Heart right ventricle (tissue), 16 donors: ENCODE measurements at regions not wholly inside any gene's neighbourhood (a gene's known extent, or its start where the extent isn't known, plus 50 kb on each side); places are given as distances from the start of the nearest gene placed in this dataset.

Experiments
- ATAC-seq, 8 donors: fragments of 200-7000 bp; cut with Tn5 transposase; one replicate each; pipeline ENCODE4 v1.9.1; 2020; ENCODE audit warnings: mild to moderate bottlenecking in 8 of 8, moderate library complexity in 8 of 8, moderate number of reproducible peaks in 1 of 8
- DNase-seq, 2 donors: peaks; one replicate each; pipeline ENCODE4 v3.0.0-alpha.2; 2020
- H3K27ac ChIP-seq, 10 donors: fragments of 200-600 bp; sonication (generic) in 2 of 10; one replicate each; pipeline versions ENCODE4 v1.5.0 to v1.8.0; 2020 to 2022; ENCODE audit warnings: mild to moderate bottlenecking in 3 of 10
- H3K27me3 ChIP-seq, 7 donors: fragments of 200-600 bp; one replicate each; pipeline ENCODE4 v1.8.0; 2021 to 2022; ENCODE audit warnings: mild to moderate bottlenecking in 2 of 7
- H3K36me3 ChIP-seq, 9 donors: fragments of 200-600 bp; sonication (generic) in 1 of 9; one replicate each; pipeline versions ENCODE4 v1.5.0 to v1.8.0; 2020 to 2022; ENCODE audit warnings: mild to moderate bottlenecking in 2 of 9
- H3K4me1 ChIP-seq, 9 donors: fragments of 200-600 bp; sonication (generic) in 1 of 9; one replicate each; pipeline versions ENCODE4 v1.5.0 to v1.8.0; 2020 to 2022; ENCODE audit warnings: mild to moderate bottlenecking in 4 of 9
- H3K4me3 ChIP-seq, 10 donors: fragments of 200-600 bp; sonication (generic) in 2 of 10; one replicate each; pipeline versions ENCODE4 v1.5.0 to v1.8.0; 2020 to 2022; ENCODE audit warnings: mild to moderate bottlenecking in 7 of 10, moderate library complexity in 2 of 10
- H3K9me3 ChIP-seq, 11 donors: fragments of 200-600 bp in 10 of 11; sonication (generic) in 2 of 11; one replicate each; pipeline versions ENCODE4 v1.5.0 to v1.8.0; 2013 to 2022; ENCODE audit warnings: mild to moderate bottlenecking in 2 of 11, control low read depth in 1 of 11, moderate library complexity in 1 of 11
- CTCF ChIP-seq, 9 donors: fragments of 200-600 bp; sonication (generic) in 2 of 9; IDR thresholded peaks; one replicate each; pipeline versions ENCODE4 v1.5.0 to v1.8.0; 2021 to 2022; ENCODE audit warnings: antibody characterized with exemption in 9 of 9, mild to moderate bottlenecking in 5 of 9, moderate library complexity in 1 of 9
- WGBS, 2 donors: extraction: QIAGEN DNeasy Blood & Tissue Kit; methylation state at CpG; one replicate each; pipeline ENCODE4 v1.1.7; 2013; ENCODE audit warnings: inconsistent platforms in 1 of 2; 5-methylcytosine and 5-hydroxymethylcytosine counted together
- intact Hi-C, 10 donors: fragments of 100-400 bp; cut with DNase I; formaldehyde crosslinking; loops; one replicate each; pipeline versions ENCODE4 v1.11.1 to v1.14.2; 2022
- donor health status: Arrhythmogenic right ventricular cardiomyopathy.
- donor health status: ischemic (EF 13 %, LVEDD 7.1; RV severe dilation, severe dysfunction).
- donor health status: healthy with polysubstance abuse.
- donor health status: DM: no; HTN: yes; CAD: no.
- donor health status: DM: no; HTN: no; CAD: no.
- donor health status: ischemic (EF 25% LVEDD 6.9; RV normal size, moderate dysfunction).
- donor health status: ischemic (EF 25% LVEDD 5.7; RV mildly dilated, moderate dysfunction).
- donor health status: healthy.
- donor health status: DM: yes; HTN: yes; CAD: no.
- donor health status: Ischemic cardiomyopathy.
- donor health status: ischemic (EF 35%, LVEDD 5.7; RV mildly dilated, moderate dysfunction).
- donor health status: nonischemic (EF 11% LVEDD 7.7; RV severe dilation, severe dysfunction).
- donor health status: DM: yes; HTN: yes; CAD: no.
- donor health status: PGD.
- donor health status: ischemic (EF 29% LVEDD 5.4; RV normal size, mild dysfunction).
- donor health status: nonischemic (EF 23%, LVEDD 6.1; RV moderate dilation, normal function).

DNA sequence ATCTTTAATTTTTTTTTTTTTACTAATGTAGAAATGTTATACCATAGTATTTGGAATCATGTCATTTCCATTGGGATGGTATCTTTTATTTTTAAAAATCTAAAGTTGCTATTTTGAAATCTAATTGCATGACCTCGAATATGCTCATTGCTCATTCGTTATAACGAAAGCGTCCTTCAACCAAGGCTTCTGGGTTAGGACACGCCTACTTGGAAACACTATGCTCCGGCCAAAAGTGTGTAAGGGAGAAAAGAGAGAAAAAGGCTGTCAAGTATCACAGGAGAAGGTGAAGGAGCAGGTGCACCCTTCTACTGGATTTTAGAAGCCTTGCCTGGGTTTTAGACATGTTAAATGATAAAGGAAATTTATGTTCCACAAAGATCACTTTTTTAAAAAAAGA lies 465.9 kb upstream of the ID2 start:
- WGBS, 2 donors: 77 to 84% methylated on average over 6 of the region's 6 CpGs
- TF ChIP-seq CTCF (IDR thresholded peaks at IDR 0.05): no peak
- intact Hi-C loops: no loop called here
- no peaks in the 10 kb centered on the region for H3K27me3 ChIP-seq
- no peaks in the 10 kb centered on the region for H3K9me3 ChIP-seq
- no peaks in the 10 kb centered on the region for H3K36me3 ChIP-seq
- H3K27ac ChIP-seq: no peak overlapping the region
- DNase-seq (no peak), ATAC-seq (no peak)
- no peak overlapping the region for H3K4me3 ChIP-seq
- H3K4me1 ChIP-seq: peaks cover 0 to 22% (median 5%) of the 10 kb centered on the region in 9 donors

DNA sequence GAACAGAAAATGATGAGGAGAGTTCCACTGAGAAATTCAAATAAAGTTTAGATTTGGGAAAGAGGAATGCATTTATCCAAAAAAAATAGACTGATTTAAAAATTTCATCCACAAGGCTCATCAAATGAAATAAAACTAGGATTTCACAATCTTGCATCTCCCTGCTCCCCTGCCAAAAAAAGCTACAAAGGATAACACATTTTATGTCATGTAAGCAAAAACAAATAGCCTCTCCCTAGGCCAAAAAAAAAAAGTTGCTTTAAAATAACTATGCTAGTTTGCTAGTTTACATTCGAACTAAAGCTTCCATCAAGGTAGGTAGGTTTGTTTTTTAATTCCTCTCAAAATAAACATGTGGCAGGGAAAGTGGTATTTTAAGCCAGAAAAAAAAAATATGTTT lies 465.5 kb upstream of the ID2 start:
- Histone ChIP-seq H3K27ac (no peak overlapping the region), H3K27me3 (no peaks in the 10 kb centered on the region), H3K36me3 (no peaks in the 10 kb centered on the region), H3K4me3 (no peak overlapping the region), H3K9me3 (no peaks in the 10 kb centered on the region), H3K4me1 (peaks cover 0 to 22% (median 5%) of the 10 kb centered on the region in 9 donors)
- no peak for TF ChIP-seq CTCF (IDR thresholded peaks at IDR 0.05)
- ATAC-seq (no peak), DNase-seq (no peak)
- intact Hi-C loops: no loop called here
- WGBS, 2 donors: 71 to 80% methylated on average over 1 of the region's 1 CpG

DNA sequence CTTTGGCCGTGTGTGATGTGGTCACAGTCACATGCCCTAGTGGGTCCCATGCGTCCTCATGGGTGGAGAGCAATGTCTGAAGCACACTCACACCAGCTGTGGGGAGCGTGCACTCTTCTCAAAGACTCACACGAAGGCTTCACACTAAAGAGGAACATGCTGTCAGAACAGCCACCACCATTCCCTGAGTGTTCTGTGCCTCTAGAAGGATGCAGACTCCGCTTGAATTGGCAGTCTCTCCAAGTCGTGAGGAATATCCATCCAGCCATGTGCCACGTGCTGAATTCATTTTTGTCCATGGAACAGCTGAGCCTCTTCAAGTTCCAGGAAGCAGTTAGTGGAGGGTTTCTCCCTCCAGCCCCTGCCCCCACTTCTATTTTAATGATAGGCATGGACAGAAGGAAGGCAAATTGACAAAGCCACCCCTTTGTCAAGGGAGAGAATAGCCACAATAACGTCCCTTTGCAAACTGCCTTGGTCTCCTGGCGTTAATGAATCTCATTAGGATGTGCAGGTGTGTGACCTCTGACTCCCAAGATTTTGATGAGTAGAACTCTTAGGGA lies 464.3 kb upstream of the ID2 start:
- Histone ChIP-seq H3K9me3 (no peaks in the 10 kb centered on the region), H3K27ac (no peak overlapping the region), H3K36me3 (no peaks in the 10 kb centered on the region), H3K4me3 (no peak overlapping the region), H3K4me1 (peaks cover 0 to 22% (median 6%) of the 10 kb centered on the region in 9 donors), H3K27me3 (no peaks in the 10 kb centered on the region)
- 62 to 71% methylated on average over 9 of the region's 9 CpGs for WGBS, 2 donors
- intact Hi-C loops: no loop called here
- TF ChIP-seq CTCF (IDR thresholded peaks at IDR 0.05): no peak
- ATAC-seq: no peak
- DNase-seq: no peak

- DNase-seq: no peak
These were observed 462.8 kb upstream of the ID2 start for GRCh38 chr2:8219096-8219495.

More at GRCh38 chr2:8219096-8219495, 462.8 kb upstream of the ID2 start:
- WGBS, 2 donors: 90 to 91% methylated on average over 8 of the region's 8 CpGs
- Histone ChIP-seq H3K9me3 (no peaks in the 10 kb centered on the region), H3K36me3 (no peaks in the 10 kb centered on the region), H3K4me3 (no peak overlapping the region), H3K27me3 (no peaks in the 10 kb centered on the region), H3K27ac (no peak overlapping the region), H3K4me1 (peaks cover 0 to 31% (median 5%) of the 10 kb centered on the region in 9 donors)
- no peak for ATAC-seq
- no peak for TF ChIP-seq CTCF (IDR thresholded peaks at IDR 0.05)
- intact Hi-C loops: no loop called here
